GM19099 (cell line): ENCODE measurements at regions not wholly inside any gene's neighbourhood (a gene's known extent, or its start where the extent isn't known, plus 50 kb on each side); places are given as distances from the start of the nearest gene placed in this dataset.

Source experiments
- POLR2A ChIP-seq: IDR thresholded peaks from 3 replicates; pipeline ENCODE4 v1.6.1; 2011; ENCODE audit warnings: low read depth; ENCODE audit not compliant: insufficient read length; ENCODE audit errors: extremely low read depth

DNA sequence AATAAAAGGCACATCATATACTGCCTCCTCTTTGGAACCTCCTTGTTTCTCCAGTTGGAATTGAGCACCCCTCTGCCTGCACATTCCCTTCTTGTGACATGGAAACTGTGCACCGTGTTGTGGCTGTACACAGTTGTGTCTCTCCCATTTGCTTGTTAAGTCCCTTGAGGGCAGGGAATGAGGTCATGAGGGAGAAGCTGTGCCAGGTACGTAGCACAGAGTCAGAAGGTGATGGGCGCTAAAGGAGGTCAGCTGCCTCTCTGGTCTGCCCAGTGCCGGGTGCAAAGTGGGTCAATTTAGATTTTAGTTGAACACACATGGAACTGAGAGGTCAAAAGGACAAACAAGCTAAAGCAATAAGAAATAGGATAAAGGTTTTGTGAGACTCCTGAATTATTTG, 124.4 kb downstream of the FAM43A start:
- TF ChIP-seq POLR2A = no peak

DNA sequence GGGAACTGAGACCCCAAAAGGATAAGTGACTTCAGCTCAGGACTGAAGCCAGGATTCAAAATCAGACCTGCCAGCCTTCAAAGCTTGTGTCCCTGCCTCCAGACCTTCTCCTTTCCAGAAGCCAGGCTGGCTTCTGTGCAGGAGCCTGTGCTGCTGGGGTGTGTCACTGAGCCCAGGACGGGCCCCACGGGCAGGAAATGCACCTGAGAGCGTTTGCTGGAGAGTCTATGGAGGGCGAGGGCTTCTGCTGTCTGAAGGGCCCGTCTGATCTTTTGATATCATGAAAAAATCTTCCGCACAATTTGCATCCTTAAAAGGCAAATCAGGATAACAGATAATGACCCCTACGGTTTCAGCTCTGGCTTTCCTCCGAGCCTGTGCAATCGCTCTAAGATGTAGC, 125.4 kb downstream of the FAM43A start:
- TF ChIP-seq POLR2A = no peak

- no peak for TF ChIP-seq POLR2A
Measured at GRCh38 chr3:194812176-194812575, 126.5 kb downstream of the FAM43A start.

DNA sequence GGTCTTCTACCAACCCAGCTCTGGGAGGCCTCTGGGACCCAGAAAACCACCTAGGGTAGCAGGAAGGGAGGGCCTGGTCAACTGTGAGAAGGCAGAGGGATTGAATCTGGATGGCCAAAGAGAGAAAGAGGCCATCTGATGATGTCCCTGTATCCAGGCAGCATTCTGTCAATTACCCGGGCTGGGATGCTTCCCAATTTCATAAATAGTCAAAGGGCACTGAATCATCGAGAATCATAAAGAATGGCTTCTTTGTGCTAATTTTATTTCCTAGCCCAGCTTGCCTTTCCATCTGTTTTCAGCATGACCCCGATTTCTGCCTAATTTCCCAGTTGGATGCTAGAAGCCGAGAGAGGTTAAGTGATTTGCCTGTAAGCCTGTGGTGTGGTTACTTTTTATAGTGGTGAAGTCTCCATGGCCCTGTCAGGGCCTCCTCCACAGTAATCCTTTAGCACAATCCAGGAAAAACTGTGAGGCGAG, 129.2 kb downstream of the FAM43A start:
- TF ChIP-seq POLR2A = no peak

DNA sequence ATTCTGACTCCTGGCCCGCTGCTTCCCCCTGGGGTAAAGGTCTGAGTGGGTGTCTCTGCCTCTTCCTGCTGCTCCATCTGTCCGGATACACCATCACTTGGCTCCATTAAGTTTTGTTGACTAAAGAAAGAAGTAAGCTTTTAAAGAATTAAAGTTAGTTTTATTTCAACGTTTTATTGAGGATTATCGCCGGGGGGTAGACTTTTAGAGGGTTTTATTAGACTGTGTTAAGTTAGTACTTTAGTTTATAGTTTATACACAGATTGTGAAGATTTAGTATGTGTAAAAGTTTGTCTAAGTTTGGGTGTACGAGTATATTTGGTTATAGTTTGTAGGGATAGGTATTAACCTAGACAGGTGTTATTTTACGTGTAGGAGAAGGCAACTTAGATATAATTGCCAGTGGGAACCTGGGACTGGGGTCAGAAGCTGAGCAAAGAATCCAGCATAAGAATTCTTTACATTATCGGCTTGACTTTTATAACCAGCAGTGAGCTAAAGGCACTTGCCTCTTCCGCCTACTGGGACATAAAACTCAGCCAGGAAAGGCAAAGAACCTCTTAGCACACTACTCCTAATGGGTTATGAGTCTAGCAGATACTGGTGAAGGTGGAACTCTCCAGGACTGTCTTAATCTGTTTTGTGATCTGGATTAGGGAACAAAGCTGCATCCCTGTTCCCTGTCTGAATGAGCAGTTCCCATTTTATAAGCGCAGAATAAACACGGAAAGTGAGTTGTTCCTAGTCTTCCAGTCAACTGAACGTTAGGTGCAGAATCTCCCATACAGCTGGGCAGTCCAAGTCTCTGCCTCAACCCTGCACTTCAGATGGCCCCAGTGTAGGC, 131.3 kb downstream of the FAM43A start:
- TF ChIP-seq POLR2A = no peak

DNA sequence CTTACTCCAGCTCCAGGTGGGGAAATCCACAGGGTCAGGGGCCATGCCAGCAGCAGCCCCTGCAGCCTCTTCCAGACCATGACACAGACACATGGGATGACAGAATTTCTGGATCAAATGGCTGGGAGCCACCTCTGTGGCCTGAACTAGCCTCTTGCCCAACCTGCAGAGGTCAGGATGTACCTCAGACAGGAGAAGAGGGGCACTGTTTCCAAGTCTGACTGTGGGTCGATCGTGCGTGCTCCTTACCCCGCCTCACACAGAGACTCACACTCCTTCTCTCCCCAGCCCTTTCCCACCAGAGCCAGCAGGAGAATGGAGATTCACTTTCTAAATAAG, 131.9 kb downstream of the FAM43A start:
- TF ChIP-seq POLR2A = no peak

DNA sequence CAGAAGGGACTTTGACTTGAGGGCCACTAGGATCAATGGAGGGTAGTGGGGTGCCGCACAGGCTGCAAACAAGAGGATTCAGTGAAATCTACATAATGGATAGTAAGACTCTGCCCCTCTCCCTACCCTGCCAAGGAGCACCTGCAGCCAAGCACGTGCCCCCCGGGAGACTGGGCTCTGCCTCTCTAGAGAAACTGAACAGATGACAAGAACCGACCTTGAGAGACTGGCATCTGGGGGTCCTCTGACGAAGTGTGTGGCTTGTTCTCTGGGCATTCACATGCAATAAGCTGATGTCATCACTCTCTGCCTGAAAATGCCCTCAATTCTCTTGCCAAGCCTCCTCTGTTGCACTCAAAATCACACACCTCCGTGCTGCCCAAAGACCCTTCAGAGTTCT, 132.3 kb downstream of the FAM43A start:
- TF ChIP-seq POLR2A = no peak

GRCh38 chr3:194824100-194824499, 138.4 kb downstream of the FAM43A start:
- TF ChIP-seq POLR2A = no peak

GRCh38 chr3:194824701-194825111, 139.0 kb downstream of the FAM43A start:
- TF ChIP-seq POLR2A = no peak

DNA sequence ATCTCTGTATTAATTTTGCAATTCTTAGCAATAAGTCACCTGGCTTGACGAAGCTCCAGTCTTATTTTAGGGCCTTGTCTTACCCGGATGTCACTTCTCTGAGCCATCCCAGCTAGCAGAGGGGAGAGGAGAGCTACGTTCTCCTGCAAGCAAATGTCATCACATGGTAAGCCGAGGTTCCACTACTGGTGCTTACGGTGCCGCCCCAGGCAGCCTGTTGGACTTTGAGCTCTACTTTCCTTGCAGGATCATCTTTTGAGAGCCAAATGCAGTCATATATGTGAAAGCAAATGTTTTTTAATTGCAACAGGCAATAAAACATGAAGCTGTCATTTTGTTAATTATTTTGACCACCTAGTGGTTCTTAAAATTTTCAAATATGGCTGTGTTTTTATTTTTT, 140.9 kb downstream of the FAM43A start:
- TF ChIP-seq POLR2A = no peak

DNA sequence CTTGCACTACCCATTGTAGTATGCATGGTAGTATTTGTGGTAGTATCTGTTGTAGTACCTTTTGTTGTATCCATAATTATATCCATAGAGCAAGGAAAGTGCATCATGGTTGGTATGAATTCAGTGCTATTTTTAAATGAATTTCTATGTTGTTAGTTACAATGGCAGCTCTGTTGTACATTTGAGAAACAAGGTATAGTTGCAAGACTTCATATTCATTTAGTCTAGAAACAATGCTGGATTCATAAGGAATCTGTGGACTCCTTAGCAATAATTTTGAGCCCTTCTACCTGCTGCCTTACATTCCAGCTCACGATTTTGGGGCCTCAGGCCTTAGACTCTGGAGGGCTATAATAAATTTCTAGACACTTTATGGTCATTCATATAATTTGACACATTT, 141.8 kb downstream of the FAM43A start:
- no peak for TF ChIP-seq POLR2A

DNA sequence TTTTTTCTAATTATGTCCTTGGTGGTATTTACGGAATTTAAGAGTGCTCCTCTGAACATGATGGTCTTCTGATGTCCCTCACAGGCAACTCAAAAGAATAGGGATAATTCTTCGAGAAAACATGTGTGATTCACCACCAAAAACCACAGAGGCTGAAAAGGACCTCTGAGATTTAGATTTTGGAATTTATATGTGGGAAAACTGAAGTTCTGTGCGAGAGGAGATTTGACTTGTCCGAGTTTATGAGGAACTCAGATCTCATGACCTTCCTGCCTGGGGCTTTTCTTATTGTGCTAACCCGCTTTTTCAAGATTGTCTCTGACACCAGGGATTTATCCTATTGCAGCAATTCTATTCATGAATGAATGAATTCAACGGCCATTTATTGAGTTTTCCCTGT, 142.4 kb downstream of the FAM43A start:
- TF ChIP-seq POLR2A = no peak

DNA sequence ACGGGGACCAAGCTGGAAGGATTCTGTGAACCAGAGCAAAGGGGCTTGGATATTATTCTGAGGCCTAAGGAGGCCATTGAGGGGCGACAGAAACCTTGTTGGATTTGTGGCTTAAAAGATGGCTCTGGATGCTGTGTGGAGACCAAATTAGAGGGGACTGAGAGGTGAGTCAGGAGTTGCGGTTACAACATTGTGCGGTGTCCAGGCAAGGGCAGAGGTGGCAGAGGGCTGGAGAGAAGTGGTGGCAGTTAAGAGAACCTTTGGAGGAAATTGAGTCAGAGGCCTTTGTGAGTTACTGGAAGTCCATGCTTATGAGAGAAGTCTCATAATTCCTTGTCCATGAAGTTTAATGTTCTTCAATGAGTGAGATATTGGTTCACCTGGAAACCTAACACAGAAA, 143.2 kb downstream of the FAM43A start:
- no peak for TF ChIP-seq POLR2A

GRCh38 chr3:194830401-194830800, 144.7 kb downstream of the FAM43A start:
- no peak for TF ChIP-seq POLR2A

- TF ChIP-seq POLR2A = no peak
Measured at GRCh38 chr3:194830978-194831377, 145.3 kb downstream of the FAM43A start.

- no peak for TF ChIP-seq POLR2A
Measured at GRCh38 chr3:194832346-194833104, 146.8 kb downstream of the FAM43A start.
